Prostate gland (tissue), 1 donor: ENCODE measurements at regions not wholly inside any gene's neighbourhood (a gene's known extent, or its start where the extent isn't known, plus 50 kb on each side); places are given as distances from the start of the nearest gene placed in this dataset.

Experiments
- POLR2A ChIP-seq: fragments of 450-650 bp; IDR thresholded peaks from one replicate; pipeline ENCODE4 v1.6.1; 2016; ENCODE audit warnings: antibody characterized with exemption, mild to moderate bottlenecking
- POLR2AphosphoS5 ChIP-seq: sonication (generic); formaldehyde crosslinking; IDR thresholded peaks from one replicate; pipeline ENCODE4 v1.6.1; 2017; ENCODE audit warnings: antibody characterized with exemption

DNA sequence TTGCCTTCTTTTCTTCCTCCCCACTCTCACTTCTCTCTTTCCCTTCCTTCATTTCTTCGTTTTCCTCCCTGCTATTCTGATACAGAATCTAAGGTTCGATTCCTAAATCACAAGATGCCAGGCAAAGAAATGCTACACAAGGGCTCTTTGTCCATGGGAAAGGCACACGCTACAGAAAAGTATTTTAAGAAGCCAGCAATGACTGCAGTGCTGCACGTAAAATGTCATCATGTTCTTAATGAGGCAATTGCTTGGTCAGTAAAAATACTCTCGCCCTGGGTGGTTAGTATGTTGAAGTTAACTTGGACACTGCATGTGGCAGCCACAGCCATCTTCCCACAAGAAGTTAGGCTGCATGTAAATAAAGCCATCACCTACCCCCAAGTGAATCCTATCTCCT, 178.4 kb downstream of the DHX15 start:
- TF ChIP-seq POLR2A (no peak), POLR2AphosphoS5 (no peak)
